ENCODE measurements at regions not wholly inside any gene's neighbourhood (a gene's known extent, or its start where the extent isn't known, plus 50 kb on each side); places are given as distances from the start of the nearest gene placed in this dataset.

DNA sequence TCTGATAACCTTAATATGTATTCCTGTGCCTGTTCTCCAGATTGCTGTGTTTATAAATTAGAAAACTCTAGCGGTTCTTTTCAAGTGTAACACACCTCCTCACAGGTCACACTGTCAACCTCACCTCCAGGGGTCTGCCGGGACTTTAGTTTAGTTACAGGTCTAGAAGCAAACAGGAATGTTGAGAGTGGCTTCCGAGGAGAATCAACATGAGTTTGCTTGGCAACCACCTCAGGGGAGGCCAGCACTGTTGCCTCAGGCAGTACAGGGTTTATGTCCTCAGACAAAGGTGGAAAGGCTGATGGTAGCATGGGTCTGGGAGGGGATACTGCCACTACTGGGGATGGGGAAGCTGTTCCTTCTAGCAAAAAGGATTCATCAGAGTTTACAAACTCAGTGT is 438.0 kb downstream of the DTHD1 start:
- H3K36me3 Mint-ChIP-seq (ENCODE audit: low read depth), result no peaks in the 10 kb centered on the region
- no peak overlapping the region for H3K4me3 Mint-ChIP-seq
- DNase-seq (no peak), ATAC-seq (no peak)
- no peaks in the 10 kb centered on the region for H3K4me1 Mint-ChIP-seq
- H3K9me3 ChIP-seq (ENCODE audit: control insufficient read depth, low read length, poor library complexity, severe bottlenecking), result no peaks in the 10 kb centered on the region
- no peak overlapping the region for H3K27ac Mint-ChIP-seq
- H3K27me3 Mint-ChIP-seq, result peaks cover 5% of the 10 kb centered on the region

GRCh38 chr4:36722986-36723385 is 441.6 kb downstream of the DTHD1 start:
- H3K27me3 Mint-ChIP-seq, result peaks cover 5% of the 10 kb centered on the region
- H3K36me3 Mint-ChIP-seq (ENCODE audit: low read depth), result no peaks in the 10 kb centered on the region
- DNase-seq (no peak), ATAC-seq (no peak)
- H3K4me1 Mint-ChIP-seq, result no peaks in the 10 kb centered on the region
- no peak overlapping the region for H3K4me3 Mint-ChIP-seq
- no peaks in the 10 kb centered on the region for H3K9me3 ChIP-seq (ENCODE audit: control insufficient read depth, low read length, poor library complexity, severe bottlenecking)
- H3K27ac Mint-ChIP-seq, result no peak overlapping the region

- H3K9me3 ChIP-seq (ENCODE audit: control insufficient read depth, low read length, poor library complexity, severe bottlenecking), result no peaks in the 10 kb centered on the region
- DNase-seq (no peak), ATAC-seq (no peak)
- no peaks in the 10 kb centered on the region for H3K4me1 Mint-ChIP-seq
- H3K27me3 Mint-ChIP-seq, result no peaks in the 10 kb centered on the region
- no peaks in the 10 kb centered on the region for H3K36me3 Mint-ChIP-seq (ENCODE audit: low read depth)
- H3K4me3 Mint-ChIP-seq, result no peak overlapping the region
- no peak overlapping the region for H3K27ac Mint-ChIP-seq
These were observed 452.9 kb downstream of the DTHD1 start for GRCh38 chr4:36734334-36734733.

DNA sequence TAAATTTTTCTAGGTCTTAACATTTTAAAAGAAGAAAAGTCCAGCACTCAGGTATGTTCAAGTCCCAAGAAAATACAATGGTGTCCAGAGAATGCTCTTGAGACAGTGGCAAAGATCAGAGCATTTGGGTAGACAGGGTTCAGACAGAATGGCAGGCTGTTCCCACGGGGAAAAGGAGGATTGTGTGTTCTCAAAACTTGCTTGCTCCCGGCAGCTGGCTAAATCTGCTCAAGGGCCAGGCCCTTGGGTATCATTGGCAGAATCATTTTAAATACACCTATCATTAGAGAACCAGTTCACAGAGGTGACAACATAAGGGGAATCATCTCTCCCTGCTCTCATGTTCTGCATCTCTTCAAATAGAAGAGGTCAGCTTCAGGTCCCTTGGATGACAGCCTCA is 456.3 kb downstream of the DTHD1 start:
- H3K9me3 ChIP-seq (ENCODE audit: control insufficient read depth, low read length, poor library complexity, severe bottlenecking), result no peaks in the 10 kb centered on the region
- Mint-ChIP-seq H3K4me3 (no peak overlapping the region), H3K27ac (no peak overlapping the region), H3K4me1 (no peaks in the 10 kb centered on the region), H3K27me3 (no peaks in the 10 kb centered on the region), H3K36me3 (ENCODE audit: low read depth) (no peaks in the 10 kb centered on the region)
- ATAC-seq (no peak), DNase-seq (no peak)

DNA sequence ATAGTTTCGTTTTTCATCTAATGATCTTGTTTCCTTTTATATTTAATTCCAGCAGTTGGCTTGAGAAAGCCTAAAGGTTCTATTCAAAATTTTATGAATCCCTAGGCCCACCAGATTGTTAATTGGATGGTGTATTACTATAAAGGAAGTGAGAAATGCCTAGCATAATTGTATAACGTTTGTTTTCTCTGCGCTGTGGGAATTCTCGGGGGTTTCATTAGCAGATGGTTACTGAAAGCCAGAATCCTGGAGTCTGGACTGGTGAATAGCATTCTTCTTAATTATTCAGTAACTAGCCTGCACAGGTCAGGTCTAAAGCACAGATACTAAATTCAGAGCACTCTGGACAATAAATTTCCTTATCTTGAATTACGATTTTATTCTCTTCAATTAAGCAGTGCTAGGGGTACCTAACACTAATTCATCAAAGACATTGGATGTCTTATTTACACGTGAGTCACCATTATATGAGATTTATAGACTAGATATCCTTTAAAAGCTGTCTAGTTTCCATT is 459.4 kb downstream of the DTHD1 start:
- Mint-ChIP-seq H3K36me3 (ENCODE audit: low read depth) (no peaks in the 10 kb centered on the region), H3K27ac (no peak overlapping the region), H3K4me3 (no peak overlapping the region), H3K4me1 (no peaks in the 10 kb centered on the region), H3K27me3 (no peaks in the 10 kb centered on the region)
- no peaks in the 10 kb centered on the region for H3K9me3 ChIP-seq (ENCODE audit: control insufficient read depth, low read length, poor library complexity, severe bottlenecking)
- no peak for ATAC-seq
- DNase-seq, result no peak

GRCh38 chr4:36747277-36748129 is 466.1 kb downstream of the DTHD1 start:
- Mint-ChIP-seq H3K36me3 (ENCODE audit: low read depth) (no peaks in the 10 kb centered on the region), H3K4me1 (no peaks in the 10 kb centered on the region), H3K4me3 (no peak overlapping the region), H3K27me3 (no peaks in the 10 kb centered on the region), H3K27ac (no peak overlapping the region)
- DNase-seq, result no peak
- no peaks in the 10 kb centered on the region for H3K9me3 ChIP-seq (ENCODE audit: control insufficient read depth, low read length, poor library complexity, severe bottlenecking)
- ATAC-seq, result no peak

DNA sequence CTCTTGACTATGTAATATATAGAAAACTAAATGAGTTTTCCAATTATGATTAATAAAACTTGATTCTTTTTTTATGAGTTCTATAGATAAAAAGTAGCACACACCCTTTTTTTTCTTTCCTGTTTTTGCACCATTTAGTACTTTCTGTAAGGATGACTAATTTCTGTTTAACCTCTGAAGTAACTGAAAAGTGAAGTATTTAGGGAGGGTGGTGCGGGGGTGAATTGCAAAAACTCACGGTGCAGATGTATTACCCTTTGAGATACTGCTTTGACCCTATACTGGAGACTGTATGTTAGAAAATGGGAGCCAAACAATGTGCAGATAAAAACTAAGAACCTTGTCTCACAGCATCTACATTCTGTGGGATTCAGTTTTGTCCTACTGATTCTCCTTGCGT is 471.6 kb downstream of the DTHD1 start:
- H3K4me1 Mint-ChIP-seq, result no peaks in the 10 kb centered on the region
- no peak for ATAC-seq
- no peaks in the 10 kb centered on the region for H3K9me3 ChIP-seq (ENCODE audit: control insufficient read depth, low read length, poor library complexity, severe bottlenecking)
- no peaks in the 10 kb centered on the region for H3K27me3 Mint-ChIP-seq
- H3K27ac Mint-ChIP-seq, result no peak overlapping the region
- no peak for DNase-seq
- H3K36me3 Mint-ChIP-seq (ENCODE audit: low read depth), result no peaks in the 10 kb centered on the region
- H3K4me3 Mint-ChIP-seq, result no peak overlapping the region

GRCh38 chr4:36757580-36758311 is 476.3 kb downstream of the DTHD1 start:
- H3K4me1 Mint-ChIP-seq, result no peaks in the 10 kb centered on the region
- no peak overlapping the region for H3K27ac Mint-ChIP-seq
- H3K4me3 Mint-ChIP-seq, result no peak overlapping the region
- no peaks in the 10 kb centered on the region for H3K36me3 Mint-ChIP-seq (ENCODE audit: low read depth)
- no peaks in the 10 kb centered on the region for H3K27me3 Mint-ChIP-seq
- ATAC-seq (no peak), DNase-seq (no peak)
- H3K9me3 ChIP-seq (ENCODE audit: control insufficient read depth, low read length, poor library complexity, severe bottlenecking), result no peaks in the 10 kb centered on the region

GRCh38 chr4:36758312-36759178 is 477.1 kb downstream of the DTHD1 start:
- Mint-ChIP-seq H3K4me1 (no peaks in the 10 kb centered on the region), H3K27me3 (no peaks in the 10 kb centered on the region), H3K4me3 (no peak overlapping the region), H3K36me3 (ENCODE audit: low read depth) (no peaks in the 10 kb centered on the region), H3K27ac (no peak overlapping the region)
- DNase-seq, result no peak
- ATAC-seq, result no peak
- no peaks in the 10 kb centered on the region for H3K9me3 ChIP-seq (ENCODE audit: control insufficient read depth, low read length, poor library complexity, severe bottlenecking)

DNA sequence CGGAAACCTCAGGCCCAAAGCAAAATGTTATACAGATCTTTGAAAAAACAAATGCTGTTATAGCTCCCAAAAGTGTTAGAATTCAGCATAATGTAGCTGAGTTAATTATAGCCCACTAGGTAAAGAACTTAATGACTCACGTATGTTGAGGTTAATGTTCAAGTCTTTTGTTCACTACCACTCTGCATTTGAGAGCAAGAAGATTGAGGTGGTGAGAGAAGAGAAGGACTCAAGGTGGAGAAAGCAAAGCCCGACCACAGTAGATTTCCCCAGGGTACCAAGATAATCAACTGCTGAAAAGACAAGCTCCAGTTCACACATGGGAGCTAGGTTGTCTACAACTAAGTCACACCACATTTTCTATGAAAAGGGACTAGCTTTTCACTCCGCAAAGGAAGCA is 480.2 kb downstream of the DTHD1 start:
- Mint-ChIP-seq H3K4me1 (no peaks in the 10 kb centered on the region), H3K4me3 (no peak overlapping the region), H3K36me3 (ENCODE audit: low read depth) (no peaks in the 10 kb centered on the region), H3K27me3 (no peaks in the 10 kb centered on the region), H3K27ac (no peak overlapping the region)
- ATAC-seq (no peak), DNase-seq (no peak)
- no peaks in the 10 kb centered on the region for H3K9me3 ChIP-seq (ENCODE audit: control insufficient read depth, low read length, poor library complexity, severe bottlenecking)

- no peaks in the 10 kb centered on the region for H3K36me3 Mint-ChIP-seq (ENCODE audit: low read depth)
- ATAC-seq (no peak), DNase-seq (no peak)
- H3K4me1 Mint-ChIP-seq, result no peaks in the 10 kb centered on the region
- no peak overlapping the region for H3K27ac Mint-ChIP-seq
- H3K27me3 Mint-ChIP-seq, result no peaks in the 10 kb centered on the region
- no peaks in the 10 kb centered on the region for H3K9me3 ChIP-seq (ENCODE audit: control insufficient read depth, low read length, poor library complexity, severe bottlenecking)
- H3K4me3 Mint-ChIP-seq, result no peak overlapping the region
These were observed 480.7 kb upstream of the NWD2 start for GRCh38 chr4:36763814-36764213.

- H3K9me3 ChIP-seq (ENCODE audit: control insufficient read depth, low read length, poor library complexity, severe bottlenecking), result no peaks in the 10 kb centered on the region
- H3K27me3 Mint-ChIP-seq, result no peaks in the 10 kb centered on the region
- no peak overlapping the region for H3K4me3 Mint-ChIP-seq
- no peak for ATAC-seq
- H3K36me3 Mint-ChIP-seq (ENCODE audit: low read depth), result no peaks in the 10 kb centered on the region
- H3K27ac Mint-ChIP-seq, result no peak overlapping the region
- no peak for DNase-seq
- no peaks in the 10 kb centered on the region for H3K4me1 Mint-ChIP-seq
These were observed 476.9 kb upstream of the NWD2 start for GRCh38 chr4:36767596-36767995.

All from T-helper 17 cell (primary cell).